Stimulated activated CD4-positive, alpha-beta T cell treated with anti-CD3 and anti-CD28 coated beads, Interleukin-15, amount 100 ng/mL, for 24 hours (primary cell): ENCODE measurements at regions not wholly inside any gene's neighbourhood (a gene's known extent, or its start where the extent isn't known, plus 50 kb on each side); places are given as distances from the start of the nearest gene placed in this dataset.

Source experiments
- DNase-seq: peaks from one replicate; pipeline ENCODE4 v3.0.0-alpha.2; 2020

DNA sequence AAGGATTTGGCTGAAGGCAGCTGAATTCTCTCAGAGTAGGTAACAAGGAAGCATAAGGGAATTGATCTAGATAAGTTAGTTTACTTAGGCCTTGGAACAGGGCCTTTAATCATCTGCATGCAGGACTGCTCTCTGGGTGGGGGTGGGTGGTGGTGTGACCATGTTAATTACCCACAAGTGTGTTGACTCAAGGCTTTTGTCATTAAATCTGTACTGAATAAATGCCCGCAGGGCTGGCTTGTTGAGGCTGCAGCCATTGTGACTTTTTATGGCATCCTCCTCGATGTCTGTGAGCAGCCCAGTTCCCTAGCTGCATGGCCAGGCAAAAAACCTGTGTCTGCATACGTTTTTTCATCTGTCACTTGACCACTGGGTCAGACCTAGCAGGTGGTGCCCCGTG lies 63.5 kb upstream of the ASCC3 start:
- DNase-seq: no peak

DNA sequence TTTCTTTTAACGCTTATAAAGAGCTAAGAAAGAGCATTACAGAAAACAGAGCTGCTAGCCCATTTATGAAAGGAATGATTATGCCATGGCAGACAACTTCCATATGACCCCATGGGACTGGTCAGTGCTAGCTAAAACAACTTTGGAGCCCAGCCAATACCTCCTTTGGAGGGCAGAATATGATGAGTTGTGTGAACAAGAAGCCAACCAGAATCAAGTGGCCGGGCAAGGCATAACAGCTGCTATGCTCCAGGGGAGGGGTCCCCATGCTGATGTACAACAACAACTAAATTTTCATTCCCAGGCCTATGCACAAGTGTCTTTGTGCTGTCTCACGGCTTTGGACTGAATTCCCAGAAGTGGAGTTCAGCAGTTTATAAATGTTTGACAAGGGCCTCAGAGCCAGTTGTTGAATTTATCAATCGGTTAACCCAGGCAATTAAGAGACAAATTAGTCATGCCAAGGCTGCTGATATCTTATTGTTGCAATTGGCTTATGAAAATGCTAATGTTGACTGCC lies 65.0 kb upstream of the ASCC3 start:
- no peak for DNase-seq

DNA sequence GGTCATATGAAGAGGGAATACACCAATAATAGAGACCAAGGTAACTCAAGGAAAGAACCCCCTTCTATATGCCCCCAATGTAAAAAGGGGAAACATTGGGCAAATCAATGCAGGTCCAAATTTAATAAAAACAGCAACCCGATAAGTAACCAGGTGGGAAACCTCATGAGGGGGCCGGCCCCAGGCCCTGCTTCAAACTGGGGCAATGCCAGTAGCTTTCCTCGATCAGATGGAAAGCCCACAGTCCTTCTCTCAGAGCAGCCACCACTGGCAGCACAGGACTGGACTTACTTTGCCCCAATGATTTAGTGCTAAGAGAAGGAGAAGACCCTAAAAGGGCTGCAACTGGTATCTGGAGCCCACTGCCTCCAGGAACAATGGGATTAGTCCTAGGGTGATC lies 65.6 kb upstream of the ASCC3 start:
- DNase-seq: no peak

DNA sequence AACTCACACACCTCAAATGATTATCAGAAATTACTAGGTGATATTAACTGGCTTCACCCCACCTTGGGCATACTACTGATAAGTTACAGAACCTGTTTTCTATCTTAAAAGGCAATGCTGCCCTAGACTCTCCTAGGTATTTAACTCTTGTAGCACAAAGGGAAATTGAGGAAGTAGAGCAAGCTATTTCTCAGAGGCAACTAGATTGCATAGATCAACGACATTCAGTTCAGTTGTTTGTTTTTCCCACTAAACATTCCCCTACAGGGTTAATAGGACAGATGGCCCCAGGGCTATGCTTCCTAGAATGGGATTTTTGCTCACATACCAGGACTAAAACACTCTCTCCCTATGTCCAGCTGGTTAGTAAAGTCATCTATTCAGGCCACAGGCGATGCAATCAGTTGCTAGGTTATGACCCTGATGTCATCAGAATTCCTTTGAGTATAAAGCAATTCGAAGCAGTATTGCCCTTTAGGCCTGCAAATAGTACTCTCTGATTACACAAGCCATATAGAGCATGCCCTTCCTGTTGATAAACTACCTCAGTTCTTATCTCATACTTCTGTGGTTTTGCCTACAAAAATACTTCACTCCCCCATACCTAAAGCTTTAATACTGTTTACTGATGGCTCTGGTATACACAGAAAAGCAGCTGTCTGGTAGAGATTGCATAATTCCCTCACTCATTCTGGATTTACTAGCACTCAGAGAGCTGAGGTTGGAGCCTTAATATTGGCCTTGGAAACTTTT lies 67.4 kb upstream of the ASCC3 start:
- DNase-seq: no peak

DNA sequence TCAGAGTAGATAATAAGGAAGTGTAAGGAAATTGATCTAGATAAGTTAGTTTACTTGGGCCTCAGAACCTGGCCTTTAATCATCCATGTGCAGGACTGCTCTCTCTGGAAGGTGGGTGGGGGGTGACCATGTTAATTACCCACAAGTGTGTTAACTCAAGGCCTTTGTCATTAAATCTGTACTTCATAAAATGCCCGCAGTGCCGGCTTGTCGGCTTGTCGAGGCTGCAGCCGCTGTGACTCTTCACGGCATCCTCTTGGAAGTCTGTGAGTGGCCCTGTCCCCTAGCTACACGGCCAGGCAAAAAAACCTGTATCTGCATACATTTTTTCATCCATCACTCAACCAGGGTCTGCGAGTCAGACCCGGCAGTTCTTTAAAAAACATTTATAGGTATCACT lies 70.9 kb upstream of the ASCC3 start:
- DNase-seq: no peak

DNA sequence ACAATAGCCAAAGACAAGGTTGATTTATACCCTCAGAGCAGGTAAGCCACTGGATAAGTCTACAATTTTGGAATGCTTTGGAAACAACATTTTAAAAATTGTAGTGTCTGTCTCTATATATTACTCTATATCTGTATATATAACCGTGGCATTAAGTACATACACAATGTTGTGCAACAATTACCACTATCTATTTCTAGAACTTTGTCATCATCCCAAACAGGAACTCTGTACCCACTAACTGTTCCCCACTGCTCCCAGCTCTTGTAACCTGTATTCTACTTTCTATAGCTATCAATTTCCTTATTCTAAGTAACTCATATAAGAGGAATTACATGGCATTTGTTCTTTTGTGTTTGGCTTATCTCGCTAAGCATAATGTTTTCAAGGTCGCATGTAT lies 78.2 kb upstream of the ASCC3 start:
- DNase-seq: no peak

DNA sequence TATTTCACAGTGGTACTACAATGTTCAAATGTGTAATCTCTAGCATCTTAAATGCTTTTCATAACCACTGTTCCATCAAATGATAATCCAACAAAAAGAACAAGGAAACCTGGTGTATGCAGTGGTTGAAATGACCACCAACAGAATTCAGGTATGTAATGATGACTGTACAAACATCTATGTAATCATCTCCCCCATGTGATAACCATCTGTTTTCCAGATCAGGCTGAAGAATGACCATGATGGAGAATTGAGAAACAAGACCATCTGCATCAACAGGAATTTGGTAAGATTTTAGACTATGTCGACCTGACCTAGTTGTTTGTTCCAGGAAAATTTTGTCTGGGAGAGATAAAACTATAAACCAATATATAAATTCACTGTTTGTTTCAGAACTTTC lies 81.3 kb upstream of the ASCC3 start:
- DNase-seq: no peak

DNA sequence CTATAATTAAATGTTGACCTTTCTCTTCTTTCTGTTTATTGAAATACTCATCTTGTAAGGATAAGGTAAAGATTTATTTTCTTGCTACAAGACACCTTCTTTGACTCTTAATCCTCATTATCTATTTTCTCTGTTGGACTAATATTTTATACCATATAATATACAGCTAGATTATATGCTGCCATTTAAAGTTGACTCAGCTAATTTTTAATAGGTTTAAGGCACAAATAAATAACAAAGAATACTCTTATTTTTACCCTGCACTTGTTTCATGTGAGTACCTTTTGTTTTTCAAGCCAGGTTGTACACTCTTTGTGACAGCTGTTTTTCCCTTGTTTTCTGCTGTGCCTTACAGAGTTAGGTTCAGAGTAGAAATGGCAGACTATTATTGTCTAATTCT lies 83.9 kb upstream of the ASCC3 start:
- DNase-seq: no peak

DNA sequence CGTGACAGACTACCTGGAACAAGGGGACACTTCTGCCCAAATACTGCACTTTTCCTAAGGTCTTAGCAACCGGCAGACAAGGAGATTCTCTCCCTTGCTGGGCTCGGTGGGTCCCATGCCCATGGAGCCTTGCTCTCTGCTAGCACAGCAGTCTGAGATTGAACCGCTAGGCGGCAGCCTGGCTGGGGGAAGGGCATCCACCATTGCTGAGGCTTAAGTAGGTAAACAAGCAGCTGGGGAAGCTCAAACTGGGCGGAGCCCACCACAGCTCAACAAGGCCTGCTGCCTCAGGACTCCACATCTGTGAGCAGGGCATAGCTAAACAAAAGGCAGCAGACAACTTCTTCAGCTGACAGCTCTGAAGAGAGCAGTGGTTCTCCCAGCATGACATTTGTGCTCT lies 87.8 kb upstream of the ASCC3 start:
- DNase-seq: no peak

DNA sequence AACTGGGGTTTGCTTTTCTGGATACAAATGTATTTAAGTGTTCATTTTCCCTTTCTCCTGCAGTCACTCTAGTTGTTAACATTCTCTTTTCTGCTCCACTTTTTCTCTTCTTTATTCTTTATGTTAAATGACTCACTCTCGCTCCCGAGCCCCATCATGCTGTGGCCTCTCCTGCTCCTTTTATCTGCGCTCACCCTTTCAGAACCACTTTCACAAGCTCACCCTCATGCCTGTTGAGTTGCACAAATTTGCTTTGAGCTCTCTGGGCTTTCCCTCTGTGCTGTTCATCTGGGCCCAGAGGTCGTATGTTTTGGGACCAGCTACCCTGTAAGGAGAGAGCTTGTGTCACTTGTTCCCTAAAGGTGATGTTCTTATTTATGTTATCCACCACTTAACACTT lies 98.1 kb upstream of the ASCC3 start:
- DNase-seq: no peak

DNA sequence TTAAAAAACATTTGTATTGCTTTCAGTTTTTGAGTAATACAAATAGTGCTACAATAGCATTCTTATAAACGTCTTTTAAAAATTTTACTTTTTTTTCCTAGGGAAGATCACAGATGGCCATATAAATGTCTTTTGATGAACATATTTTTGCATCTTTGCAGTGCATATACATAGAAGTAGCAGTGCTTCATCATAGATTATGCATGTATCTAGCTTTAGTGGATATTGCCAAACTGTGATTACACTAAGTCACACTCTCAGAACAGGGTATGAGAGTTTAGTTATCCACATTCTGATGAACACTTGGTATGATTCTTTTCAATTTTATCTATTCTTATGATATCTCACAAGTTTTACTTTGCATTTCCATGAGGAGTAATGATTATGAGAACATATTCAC lies 99.8 kb upstream of the ASCC3 start:
- DNase-seq: no peak

DNA sequence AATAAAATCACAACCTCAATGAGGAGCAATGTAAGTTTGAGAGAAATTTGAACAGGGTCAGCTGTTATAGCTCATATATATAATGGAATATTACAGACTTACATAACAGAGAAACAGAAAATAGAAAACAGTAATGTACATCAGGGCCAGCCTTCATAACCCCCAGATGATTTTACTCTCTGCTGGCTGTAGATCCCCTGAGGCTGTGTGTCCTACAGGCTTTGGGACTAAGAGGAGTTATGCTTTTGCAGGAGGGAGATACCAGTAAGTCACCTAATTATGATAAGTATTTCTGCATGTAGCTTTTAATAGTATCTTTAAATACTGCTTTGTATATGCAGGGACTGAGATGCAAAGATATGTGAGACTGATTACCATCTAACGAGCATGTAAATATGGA lies 105.8 kb upstream of the ASCC3 start:
- no peak for DNase-seq

DNA sequence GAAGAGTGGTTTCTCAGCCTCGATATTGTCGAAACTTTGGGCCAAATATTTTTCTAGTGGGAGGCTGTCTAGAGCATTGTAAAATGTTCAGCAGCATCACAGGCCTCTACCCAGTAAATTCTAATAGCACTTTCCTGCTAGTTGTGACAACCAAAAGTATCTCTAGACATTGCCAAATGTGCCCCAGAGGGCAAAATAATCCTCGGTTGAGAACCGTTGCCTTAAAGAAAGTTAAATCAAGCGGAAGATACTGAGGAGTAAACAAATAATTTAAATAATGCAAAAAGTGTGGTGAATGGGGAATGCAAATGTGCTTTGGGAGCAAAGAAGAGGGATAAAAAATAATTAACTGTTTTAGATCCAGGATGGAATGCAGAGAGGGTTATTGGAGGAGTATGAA lies 106.4 kb upstream of the ASCC3 start:
- no peak for DNase-seq

DNA sequence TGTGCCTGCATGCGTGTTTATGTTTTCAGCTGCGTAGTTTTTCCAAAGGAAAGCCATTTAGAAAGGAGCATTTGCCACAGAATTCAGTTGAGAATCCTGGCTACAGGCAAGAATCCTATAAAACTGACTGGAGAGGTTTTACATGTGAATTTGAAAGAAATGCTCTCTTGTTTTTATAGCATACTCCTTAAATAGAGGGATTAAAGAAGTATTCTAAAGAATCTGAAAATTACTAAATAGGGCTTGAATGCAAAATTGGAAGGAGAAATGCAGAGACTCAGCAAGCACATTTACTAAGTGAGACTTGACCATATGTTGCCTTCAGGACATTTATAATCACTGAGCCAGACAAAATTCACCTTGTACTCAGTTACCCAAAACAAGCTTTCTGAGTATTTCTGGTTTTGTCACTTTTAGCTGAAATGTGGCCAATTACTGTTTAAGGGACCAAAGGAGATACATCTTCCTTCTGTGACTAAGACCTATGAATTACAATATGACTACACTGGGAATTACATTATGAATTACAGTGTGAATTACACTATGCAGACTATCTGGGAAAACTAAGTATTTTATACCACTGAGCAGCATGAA lies 107.4 kb upstream of the ASCC3 start:
- no peak for DNase-seq

DNA sequence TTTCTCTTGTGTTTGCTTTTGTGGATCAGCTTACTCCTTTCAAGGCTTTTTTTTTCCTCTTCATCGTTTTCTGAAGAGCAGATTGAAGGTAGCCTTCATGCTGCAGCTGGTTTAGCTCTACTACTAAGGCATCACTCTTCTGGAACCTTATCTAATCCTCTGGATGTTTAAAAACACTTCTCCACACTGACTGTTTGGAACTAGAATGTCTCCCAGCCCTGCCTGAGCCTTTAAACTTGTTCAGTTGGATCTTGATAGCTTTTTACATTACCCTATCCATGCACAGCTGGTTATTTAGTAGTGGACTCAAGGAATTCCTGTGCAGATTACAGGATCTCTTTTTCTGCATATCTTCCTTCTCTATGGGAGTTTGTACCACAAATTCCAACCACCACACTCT lies 108.9 kb upstream of the ASCC3 start:
- DNase-seq: no peak

DNA sequence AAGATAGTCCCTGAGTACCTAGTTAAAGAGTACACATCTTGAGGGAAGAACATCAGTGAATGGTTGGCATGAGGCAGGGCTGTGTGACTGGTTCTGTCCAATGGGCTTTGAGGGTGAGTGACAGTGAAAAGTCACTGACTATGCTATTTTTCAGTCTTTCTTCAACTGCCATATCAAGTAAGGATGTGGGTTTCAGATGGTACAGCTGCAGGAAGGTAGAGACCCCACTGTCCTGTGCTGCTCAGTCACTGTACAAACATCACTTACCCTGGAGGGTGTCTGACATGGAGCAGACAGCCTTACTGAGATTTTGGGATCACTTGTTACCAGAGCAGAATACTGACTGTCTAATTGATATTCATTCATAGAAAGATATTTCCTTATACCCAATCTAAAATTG lies 115.3 kb upstream of the ASCC3 start:
- DNase-seq: no peak

DNA sequence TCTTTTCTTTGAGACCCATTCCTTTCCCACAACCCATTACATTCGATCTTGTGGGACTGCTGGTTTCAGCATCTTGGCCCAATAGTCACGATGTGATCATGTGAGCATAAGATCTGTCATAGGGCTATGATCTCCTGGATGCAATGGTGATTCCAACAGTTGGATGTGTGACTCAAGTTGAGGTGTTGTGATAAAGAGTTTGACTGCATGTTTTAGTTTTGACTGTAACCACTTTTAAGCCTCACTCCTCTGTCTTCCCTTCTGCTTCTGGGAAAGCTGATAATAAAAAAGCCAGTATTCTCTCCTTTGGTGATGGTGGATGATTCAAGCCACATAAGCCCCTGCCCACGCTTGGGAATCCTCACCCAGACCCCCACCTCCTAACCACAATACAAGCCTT lies 117.0 kb upstream of the ASCC3 start:
- DNase-seq: no peak

DNA sequence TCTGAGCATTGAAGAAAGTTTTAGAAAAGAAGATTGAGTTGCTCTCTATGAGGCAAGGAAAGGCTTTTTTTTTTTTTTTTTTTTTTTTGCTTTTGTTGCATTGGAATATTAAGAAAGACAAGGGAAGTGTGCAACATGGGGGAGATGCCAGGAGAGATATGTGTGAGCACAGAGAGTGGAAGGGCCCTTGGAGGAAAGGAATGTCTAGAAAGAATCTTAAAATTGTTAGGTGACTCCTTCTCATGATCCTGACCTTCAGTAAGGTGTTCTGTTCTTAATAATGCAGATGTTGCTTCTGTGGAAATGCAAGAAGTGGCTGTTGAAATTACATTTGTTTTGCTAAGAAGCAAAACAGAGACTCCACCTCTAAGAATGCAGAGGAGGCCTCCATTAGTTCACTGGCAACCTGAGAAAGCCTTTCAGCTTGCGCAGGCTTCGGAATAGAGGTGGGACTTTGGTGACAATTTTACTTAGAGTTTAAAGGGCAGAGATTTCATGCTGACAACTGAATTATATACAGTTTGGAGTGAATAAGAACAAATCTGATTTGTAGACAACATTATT lies 118.0 kb upstream of the ASCC3 start:
- no peak for DNase-seq

DNA sequence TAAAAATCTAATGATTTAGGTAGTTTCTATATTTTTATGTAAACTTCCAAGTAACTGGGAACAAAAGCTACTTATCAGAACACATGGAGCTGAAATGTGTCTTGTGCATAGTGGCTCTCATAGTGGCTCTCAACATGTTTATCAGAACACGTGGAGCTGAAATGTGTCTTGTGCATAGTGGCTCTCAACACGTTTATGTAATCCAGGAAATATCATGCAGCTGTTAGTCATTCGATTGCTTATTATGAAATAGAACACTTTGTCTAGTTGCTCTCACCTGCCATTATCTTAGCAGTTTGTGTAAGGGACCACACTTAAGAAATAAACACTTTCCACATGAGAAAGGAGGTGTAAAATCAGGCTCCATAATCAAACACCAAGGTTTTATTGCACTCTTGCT lies 119.2 kb upstream of the ASCC3 start:
- DNase-seq: no peak

DNA sequence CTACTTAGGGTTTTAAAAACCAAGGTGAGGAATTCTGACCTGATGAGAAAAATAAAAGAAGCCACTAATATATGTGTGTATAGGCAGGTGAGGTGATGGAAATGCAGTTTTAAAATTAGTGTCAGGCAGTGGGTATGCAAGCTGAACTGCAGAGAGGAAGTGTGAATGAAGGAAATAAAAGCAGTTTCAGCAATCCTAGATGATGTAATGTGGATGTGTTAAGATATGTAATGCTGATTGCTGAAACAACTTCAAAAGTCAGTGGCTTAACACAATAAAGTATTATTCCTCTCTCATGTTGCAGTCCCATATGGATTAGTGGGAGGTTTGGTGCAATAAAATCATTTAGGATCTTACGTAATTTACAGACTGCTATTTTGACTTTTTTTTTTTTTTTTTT lies 119.9 kb upstream of the ASCC3 start:
- DNase-seq: no peak

DNA sequence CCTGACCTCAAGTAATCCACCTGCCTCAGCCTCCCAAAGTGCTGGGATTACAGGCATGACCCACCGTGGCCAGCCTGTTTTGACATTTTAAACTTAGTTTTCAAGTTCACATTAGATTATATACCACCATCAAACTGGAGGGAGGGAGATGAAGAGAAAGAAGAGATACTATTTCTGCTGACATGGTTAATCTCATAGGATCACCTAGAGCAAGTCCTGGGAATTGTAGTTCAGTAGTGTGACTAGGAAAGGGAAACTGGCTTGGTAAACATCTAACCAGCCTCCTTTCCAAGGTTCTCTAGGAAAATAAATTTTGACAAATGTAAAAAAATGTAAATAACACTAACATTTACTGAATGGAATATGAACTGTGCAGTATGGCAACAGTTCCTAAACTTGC lies 120.5 kb upstream of the ASCC3 start:
- no peak for DNase-seq

DNA sequence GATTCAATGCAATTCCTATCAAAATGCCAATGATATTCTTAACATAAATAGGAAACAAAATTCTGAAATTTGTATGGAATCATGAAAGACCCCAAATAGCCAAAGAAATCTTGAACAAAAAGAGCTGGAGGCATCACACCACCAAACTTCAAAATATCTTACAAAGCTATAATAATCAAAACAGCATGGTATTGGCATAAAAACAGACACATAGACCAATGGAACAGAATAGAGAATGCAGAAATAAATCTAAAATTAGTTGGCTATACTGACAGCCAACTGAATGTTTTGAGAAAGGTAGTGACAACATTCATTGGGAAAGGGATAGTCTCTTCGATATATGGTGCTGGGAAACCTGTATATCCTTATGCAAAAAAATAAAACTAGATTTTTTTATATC lies 121.9 kb upstream of the ASCC3 start:
- no peak for DNase-seq

DNA sequence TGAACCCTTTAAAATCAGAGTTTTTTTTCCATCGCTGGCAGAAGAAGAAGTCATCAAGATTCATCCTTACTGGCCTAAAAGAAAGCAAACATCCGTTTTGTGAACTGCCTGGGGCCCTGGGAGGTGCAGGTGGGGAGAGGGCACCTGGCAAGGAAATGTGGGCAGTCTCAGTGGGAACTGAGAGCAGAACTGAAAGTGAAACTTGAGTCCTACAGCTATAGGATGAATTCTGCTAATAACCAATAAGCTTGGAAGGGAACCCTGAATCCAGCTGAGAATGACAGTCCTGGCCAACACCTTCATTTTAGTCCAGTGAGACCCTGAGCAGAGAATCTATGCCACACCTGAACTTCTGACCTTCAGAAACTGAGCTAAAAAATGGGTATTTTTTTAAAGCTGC lies 130.1 kb upstream of the ASCC3 start:
- DNase-seq: peak; percentile 6

DNA sequence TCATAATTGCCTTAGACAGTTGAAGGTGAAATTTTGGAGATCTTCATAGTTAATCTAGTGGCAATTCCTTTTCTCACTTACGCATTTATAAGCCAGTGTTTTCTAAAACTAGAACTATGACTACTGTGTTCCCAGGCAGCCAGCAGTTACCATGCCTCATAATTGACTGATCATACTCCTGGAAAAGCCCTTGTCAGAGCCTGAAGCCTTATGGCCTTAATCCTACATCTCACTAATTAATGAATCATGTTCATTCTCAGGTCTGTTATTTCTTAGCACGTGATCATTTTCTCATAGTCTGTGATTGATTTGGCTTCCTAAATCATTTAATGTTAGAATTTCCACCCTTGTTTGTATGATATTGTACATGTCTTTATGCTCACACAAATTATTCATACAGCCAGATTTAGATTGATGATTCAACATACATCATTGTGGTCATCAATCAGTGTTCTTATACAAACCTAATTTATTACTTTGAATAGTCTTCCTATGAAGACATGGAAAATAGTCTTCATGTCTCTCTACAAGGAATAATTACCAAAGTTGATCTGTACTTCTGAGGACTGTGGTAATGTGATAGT lies 132.6 kb upstream of the ASCC3 start:
- no peak for DNase-seq
